Mucosa of descending colon (tissue), 3 donors: ENCODE measurements at regions not wholly inside any gene's neighbourhood (a gene's known extent, or its start where the extent isn't known, plus 50 kb on each side); places are given as distances from the start of the nearest gene placed in this dataset.

Experiments used
- ATAC-seq: fragments of 200-7000 bp; cut with Tn5 transposase; one replicate; pipeline ENCODE4 v1.9.1; 2020; ENCODE audit warnings: mild to moderate bottlenecking, moderate library complexity
- DNase-seq, 3 donors: peaks; one replicate each; pipeline ENCODE4 v3.0.0-alpha.2; 2020
- H3K36me3 ChIP-seq: fragments of 200-600 bp; one replicate; pipeline ENCODE4 v1.8.0; 2021; ENCODE audit warnings: low read depth, mild to moderate bottlenecking
- H3K4me1 ChIP-seq: fragments of 200-600 bp; one replicate; pipeline ENCODE4 v1.8.0; 2021; ENCODE audit warnings: low read depth, mild to moderate bottlenecking
- H3K4me3 ChIP-seq: fragments of 200-600 bp; one replicate; pipeline ENCODE4 v1.8.0; 2021; ENCODE audit warnings: mild to moderate bottlenecking
- H3K9me3 ChIP-seq: fragments of 200-600 bp; one replicate; pipeline ENCODE4 v1.8.0; 2021; ENCODE audit warnings: mild to moderate bottlenecking
- CTCF ChIP-seq: fragments of 200-600 bp; IDR thresholded peaks from one replicate; pipeline ENCODE4 v1.8.0; 2022; ENCODE audit warnings: antibody characterized with exemption, mild to moderate bottlenecking
- intact Hi-C, 2 donors: fragments of 100-400 bp; cut with DNase I in 1 of 2; cut with micrococcal nuclease in 1 of 2; formaldehyde crosslinking; loops; one replicate each; pipeline versions ENCODE4 v1.11.0 to v1.11.1; 2022; cut with DNase I, micrococcal nuclease
- donor health status: DM: no; HTN: no; CAD: no; lungs with moderate emphysema.
- donor health status: DM: no; HTN: no; CAD: no.
- donor health status: DM: no; HTN: yes; CAD: no.

GRCh38 chr10:18735711-18736110, 76.5 kb downstream of the ARL5B start:
- intact Hi-C loops = no loop called here

GRCh38 chr10:18737236-18737635, 78.0 kb downstream of the ARL5B start:
- intact Hi-C loops = no loop called here
- no peak for TF ChIP-seq CTCF
- no peaks in the 10 kb centered on the region for H3K36me3 ChIP-seq
- DNase-seq (no peak), ATAC-seq (no peak)
- no peaks in the 10 kb centered on the region for H3K9me3 ChIP-seq
- no peaks in the 10 kb centered on the region for H3K4me1 ChIP-seq
- no peak overlapping the region for H3K4me3 ChIP-seq

More at GRCh38 chr10:18735711-18736110, 76.5 kb downstream of the ARL5B start:
- DNase-seq = no peak
- no peak overlapping the region for H3K4me3 ChIP-seq
- H3K36me3 ChIP-seq = no peaks in the 10 kb centered on the region
- H3K9me3 ChIP-seq = no peaks in the 10 kb centered on the region
- no peaks in the 10 kb centered on the region for H3K4me1 ChIP-seq
- no peak for TF ChIP-seq CTCF
- ATAC-seq = no peak

GRCh38 chr10:18737841-18738240, 78.6 kb downstream of the ARL5B start:
- Histone ChIP-seq H3K9me3 (no peaks in the 10 kb centered on the region), H3K4me1 (no peaks in the 10 kb centered on the region), H3K36me3 (no peaks in the 10 kb centered on the region), H3K4me3 (no peak overlapping the region)
- ATAC-seq (no peak), DNase-seq (no peak)
- no peak for TF ChIP-seq CTCF
- intact Hi-C loops = no loop called here

GRCh38 chr10:18738835-18739234, 79.6 kb downstream of the ARL5B start:
- DNase-seq (no peak), ATAC-seq (no peak)
- Histone ChIP-seq H3K36me3 (no peaks in the 10 kb centered on the region), H3K4me1 (no peaks in the 10 kb centered on the region), H3K4me3 (no peak overlapping the region), H3K9me3 (no peaks in the 10 kb centered on the region)
- intact Hi-C loops = no loop called here
- no peak for TF ChIP-seq CTCF

GRCh38 chr10:18743926-18744325, 84.7 kb downstream of the ARL5B start:
- H3K9me3 ChIP-seq = no peaks in the 10 kb centered on the region
- intact Hi-C loops = no loop called here
- H3K4me3 ChIP-seq = no peak overlapping the region
- ATAC-seq = no peak
- TF ChIP-seq CTCF = no peak
- H3K4me1 ChIP-seq = no peaks in the 10 kb centered on the region
- H3K36me3 ChIP-seq = no peaks in the 10 kb centered on the region
- DNase-seq = no peak

- no peak overlapping the region for H3K4me3 ChIP-seq
- intact Hi-C loops = no loop called here
Observed at GRCh38 chr10:18753312-18753895, 94.2 kb downstream of the ARL5B start.

More at GRCh38 chr10:18753312-18753895, 94.2 kb downstream of the ARL5B start:
- ATAC-seq (no peak), DNase-seq (no peak)
- Histone ChIP-seq H3K4me1 (no peaks in the 10 kb centered on the region), H3K9me3 (no peaks in the 10 kb centered on the region), H3K36me3 (no peaks in the 10 kb centered on the region)
- no peak for TF ChIP-seq CTCF
